Head of caudate nucleus (tissue), 42 donors: ENCODE measurements at regions not wholly inside any gene's neighbourhood (a gene's known extent, or its start where the extent isn't known, plus 50 kb on each side); places are given as distances from the start of the nearest gene placed in this dataset.

Experiments
- DNase-seq, 42 donors: peaks; one replicate each; pipeline versions ENCODE4 v3.0.0 to v3.0.0-alpha.2; 2020 to 2021; ENCODE audit warnings: mixed read lengths in 7 of 42
- intact Hi-C: fragments of 100-400 bp; cut with DNase I; formaldehyde crosslinking; loops from one replicate; pipeline ENCODE4 v1.15.0; 2022

DNA sequence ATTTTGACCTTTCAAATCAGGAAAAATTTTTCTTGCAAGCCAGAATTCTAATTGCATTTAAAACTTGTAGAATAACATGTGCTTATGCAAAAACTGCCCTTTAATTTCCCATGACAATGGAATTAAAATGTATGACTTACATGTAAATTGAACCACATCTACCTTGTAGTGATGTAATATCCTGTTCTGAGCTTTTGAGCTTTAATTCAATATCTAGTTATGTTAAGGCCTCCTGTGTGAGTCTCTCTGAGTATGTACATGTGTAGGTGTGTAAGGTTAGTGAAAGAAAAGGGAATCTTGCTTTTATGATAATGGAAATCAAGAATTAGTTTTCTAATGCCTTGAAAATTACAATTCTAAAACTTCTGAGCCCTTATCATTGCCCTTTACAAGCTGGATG, 344.8 kb upstream of the AKR1E2 start:
- no peak for DNase-seq
- intact Hi-C loops: no loop called here

- no peak for DNase-seq
- intact Hi-C loops: no loop called here
Observed at GRCh38 chr10:4479342-4479741, 346.7 kb upstream of the AKR1E2 start.

DNA sequence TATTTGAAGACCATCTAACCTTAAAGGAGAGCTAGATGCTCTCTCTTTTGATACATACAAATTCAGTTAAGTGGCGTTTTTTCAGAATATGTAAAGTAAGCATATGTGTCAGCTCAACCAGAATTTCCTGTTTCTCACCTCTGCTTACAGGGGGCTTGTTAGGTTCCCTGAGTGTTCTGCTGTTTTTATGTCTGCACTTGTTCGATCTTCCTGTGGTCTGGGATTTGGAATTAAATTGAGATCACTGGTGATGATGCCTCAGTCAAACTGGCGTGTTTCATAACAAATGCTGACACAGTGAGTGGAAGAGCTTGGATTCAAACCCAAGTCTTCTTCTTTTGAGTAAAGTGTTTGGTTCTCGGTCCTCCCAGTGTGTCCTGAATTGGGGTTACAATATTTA, 348.3 kb upstream of the AKR1E2 start:
- intact Hi-C loops: no loop called here
- DNase-seq: no peak

- intact Hi-C loops: no loop called here
- DNase-seq: no peak
Observed at GRCh38 chr10:4475827-4476490, 350.0 kb upstream of the AKR1E2 start.

GRCh38 chr10:4474829-4475228, 351.2 kb upstream of the AKR1E2 start:
- DNase-seq: no peak

DNA sequence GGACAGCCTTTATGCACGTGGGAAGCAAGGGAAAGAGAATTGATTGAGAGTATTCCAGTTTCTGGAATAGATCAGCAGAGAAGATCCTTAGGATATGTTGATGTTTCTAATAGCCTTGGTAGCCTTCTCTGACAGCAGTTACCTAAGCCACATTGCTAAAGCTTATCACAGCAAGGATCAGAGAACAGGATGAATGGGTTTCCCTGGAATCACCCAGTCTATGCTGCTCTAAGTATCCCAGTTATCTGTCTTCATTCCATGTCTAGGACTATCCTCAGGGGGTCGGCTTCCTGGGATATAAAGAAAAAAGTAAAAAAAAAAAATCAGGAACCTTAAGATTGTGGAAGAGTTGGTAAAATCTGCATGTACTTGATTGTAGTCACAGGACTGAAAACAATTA, 352.0 kb upstream of the AKR1E2 start:
- no peak for DNase-seq
- intact Hi-C loops: no loop called here

More at GRCh38 chr10:4474829-4475228, 351.2 kb upstream of the AKR1E2 start:
- intact Hi-C loops: no loop called here

DNA sequence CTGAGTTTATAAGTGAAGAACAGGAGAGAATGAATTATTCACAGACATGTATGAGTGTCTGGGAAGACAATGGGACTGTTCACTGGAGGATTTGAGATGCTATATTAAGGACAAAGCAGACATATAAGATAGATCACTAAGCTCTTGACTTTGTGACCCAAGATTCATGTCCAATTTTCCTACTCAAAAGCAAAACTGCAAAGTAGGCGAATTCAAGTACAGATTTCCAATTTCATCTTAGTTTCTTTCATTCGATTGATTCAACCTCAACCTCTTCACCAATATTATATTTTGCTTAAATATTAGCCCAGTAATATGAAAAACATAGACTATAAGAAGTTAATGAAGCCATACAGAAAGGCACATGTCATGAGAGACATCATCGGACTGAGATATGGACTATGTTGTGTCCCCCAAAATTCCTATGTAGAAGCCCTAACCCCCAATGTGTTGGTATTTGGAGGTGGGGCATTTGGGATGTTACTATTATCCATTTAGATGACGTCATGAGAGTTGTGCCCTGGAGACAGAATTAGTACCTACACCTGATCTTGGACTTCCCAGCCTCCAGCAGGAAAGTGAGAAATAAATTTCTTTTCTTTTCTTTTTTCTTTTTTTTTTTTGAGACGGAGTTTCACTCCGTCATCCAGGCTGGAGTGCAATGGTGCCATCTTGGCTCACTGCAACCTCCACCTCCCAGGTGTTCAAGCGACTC, 353.7 kb upstream of the AKR1E2 start:
- no peak for DNase-seq
- intact Hi-C loops: no loop called here

DNA sequence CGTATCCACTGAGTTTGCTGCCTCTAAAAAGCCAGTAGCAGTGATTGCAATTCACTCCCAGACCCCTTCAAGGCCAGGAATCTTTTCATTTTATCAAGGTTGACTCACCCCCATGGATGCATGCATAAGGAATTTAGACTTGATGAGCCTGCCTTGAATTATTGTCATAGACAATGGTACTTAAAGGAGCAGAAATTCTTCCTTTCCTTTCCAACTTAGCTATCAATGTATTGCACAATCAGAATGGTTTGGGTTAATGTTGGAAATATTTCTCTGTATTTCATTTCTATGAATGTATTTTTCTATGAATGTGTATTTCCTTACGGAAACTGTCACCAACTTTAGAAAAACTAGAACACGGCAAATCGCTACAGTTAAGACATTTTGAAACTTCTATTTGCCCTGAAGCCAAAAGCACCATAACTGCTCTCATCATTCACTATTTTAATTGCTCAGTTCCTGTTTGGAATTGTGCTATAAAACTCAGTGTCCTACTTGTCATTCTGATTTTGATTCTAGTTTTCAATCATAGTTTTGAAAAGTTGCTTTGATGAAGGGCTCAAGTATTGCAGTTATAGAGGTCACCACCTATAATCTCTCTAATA, 355.7 kb upstream of the AKR1E2 start:
- no peak for DNase-seq
- intact Hi-C loops: no loop called here

- no peak for DNase-seq
Observed at GRCh38 chr10:4467481-4467880, 358.5 kb upstream of the AKR1E2 start.

DNA sequence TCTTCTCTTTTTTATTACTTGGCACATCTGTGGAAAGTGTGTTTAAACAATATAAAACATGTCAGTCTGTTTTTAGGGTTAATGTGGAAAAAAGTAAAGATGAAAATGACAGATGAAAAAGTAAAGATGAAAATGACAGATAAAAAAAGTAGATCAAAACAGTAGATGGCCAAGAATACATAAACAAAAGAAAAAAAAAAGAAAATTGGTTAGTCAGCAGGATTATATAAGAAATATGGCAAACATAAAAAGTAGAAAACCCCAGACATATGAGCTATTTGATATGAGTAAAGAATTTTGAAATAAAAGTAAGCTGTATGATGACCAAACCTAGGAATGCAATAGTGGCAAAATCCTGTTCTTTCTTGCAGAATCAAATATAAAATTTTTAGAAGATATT, 365.7 kb upstream of the AKR1E2 start:
- no peak for DNase-seq
- intact Hi-C loops: no loop called here

More at GRCh38 chr10:4467481-4467880, 358.5 kb upstream of the AKR1E2 start:
- intact Hi-C loops: no loop called here

GRCh38 chr10:4459531-4459930, 366.5 kb upstream of the AKR1E2 start:
- DNase-seq: no peak
- intact Hi-C loops: no loop called here

- intact Hi-C loops: no loop called here
- DNase-seq: no peak
Observed at GRCh38 chr10:4457597-4457996, 368.4 kb upstream of the AKR1E2 start.

- intact Hi-C loops: no loop called here
- DNase-seq: no peak
Observed at GRCh38 chr10:4456776-4457175, 369.2 kb upstream of the AKR1E2 start.

DNA sequence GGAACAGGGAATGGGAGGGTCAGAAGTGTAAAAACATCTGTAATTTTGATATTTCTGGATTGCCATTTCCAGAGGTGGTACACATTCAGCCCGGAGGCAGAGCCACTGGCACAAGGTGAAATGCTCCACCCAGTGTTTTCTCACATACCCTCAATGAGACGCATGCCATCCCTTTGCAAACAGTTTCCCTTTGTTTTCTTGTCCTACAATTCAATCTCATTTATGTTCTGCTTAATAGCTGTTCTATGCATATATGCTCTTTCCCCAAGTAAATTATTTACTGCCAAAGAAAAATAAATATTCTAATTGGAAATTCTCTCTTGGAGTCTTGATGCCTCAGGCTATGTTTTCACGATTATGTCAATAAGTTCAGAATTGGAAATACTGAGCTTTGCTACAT, 369.7 kb upstream of the AKR1E2 start:
- DNase-seq: no peak

DNA sequence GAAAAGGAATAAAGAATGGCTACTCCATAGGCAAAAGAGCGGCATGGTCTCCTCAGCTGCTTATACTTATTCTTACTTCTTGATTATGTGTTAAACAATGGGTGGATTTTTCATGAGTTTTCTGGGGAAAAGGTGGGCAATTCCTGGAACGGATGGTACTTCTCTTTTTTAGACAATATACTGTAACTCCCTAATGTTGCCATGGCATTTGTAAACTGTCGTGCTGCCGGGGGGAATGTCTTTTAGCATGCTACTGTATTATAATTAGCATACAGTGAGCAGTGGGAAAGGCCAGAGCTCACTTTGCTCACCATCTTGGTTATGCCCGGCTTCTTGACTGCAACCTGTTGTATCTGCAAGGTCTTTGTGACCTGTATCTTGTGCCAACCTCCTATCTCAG, 372.1 kb upstream of the AKR1E2 start:
- intact Hi-C loops: no loop called here
- no peak for DNase-seq

More for the DNA sequence above, 369.7 kb upstream of the AKR1E2 start:
- intact Hi-C loops: no loop called here

- intact Hi-C loops: no loop called here
- DNase-seq: no peak
Observed at GRCh38 chr10:4453276-4453675, 372.7 kb upstream of the AKR1E2 start.

- intact Hi-C loops: no loop called here
- peak in 10 of 42 donors; percentile 2 to 46 (median 17) for DNase-seq
Observed at GRCh38 chr10:4450981-4451908, 374.8 kb upstream of the AKR1E2 start.

- intact Hi-C loops: no loop called here
- DNase-seq: no peak
Observed at GRCh38 chr10:4450169-4450568, 375.8 kb upstream of the AKR1E2 start.

- intact Hi-C loops: no loop called here
- DNase-seq: no peak
Observed at GRCh38 chr10:4448030-4448429, 378.0 kb upstream of the AKR1E2 start.

DNA sequence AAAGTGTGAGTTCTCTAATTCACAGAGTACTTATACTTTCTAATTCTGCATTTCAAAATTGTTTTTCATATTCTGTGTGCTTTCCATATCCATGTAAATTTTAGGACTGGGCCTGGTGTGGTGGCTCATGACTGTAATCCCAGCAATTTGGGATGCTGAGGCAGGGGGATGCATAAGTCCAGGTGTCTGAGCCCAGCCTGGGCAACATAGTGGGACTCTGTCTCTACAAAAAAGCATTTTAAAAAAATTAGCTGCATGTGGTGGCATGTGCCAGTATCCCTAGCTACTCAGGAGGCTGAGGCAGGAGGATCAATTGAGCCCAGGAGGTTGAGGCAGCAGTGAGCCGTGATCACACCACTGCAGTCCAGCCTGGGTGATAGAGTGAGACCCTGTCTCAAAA, 382.6 kb upstream of the AKR1E2 start:
- no peak for DNase-seq
- intact Hi-C loops: no loop called here
